Transverse colon (tissue), 4 donors: ENCODE measurements at regions not wholly inside any gene's neighbourhood (a gene's known extent, or its start where the extent isn't known, plus 50 kb on each side); places are given as distances from the start of the nearest gene placed in this dataset.

Experiments
- DNase-seq: peaks from one replicate; pipeline ENCODE4 v3.0.0-alpha.2; 2019
- H3K27ac ChIP-seq, 4 donors: fragments of 200-600 bp; sonication (generic); 2 replicates each; pipeline ENCODE4 v1.5.1; 2016 to 2018; ENCODE audit warnings: inconsistent platforms in 4 of 4
- H3K27me3 ChIP-seq: fragments of 200-600 bp; sonication (generic); 2 replicates; pipeline ENCODE4 v1.5.1; 2017; ENCODE audit warnings: inconsistent platforms
- H3K36me3 ChIP-seq, 4 donors: fragments of 200-600 bp; sonication (generic); 2 replicates each; pipeline ENCODE4 v1.5.1; 2017 to 2019; ENCODE audit warnings: inconsistent platforms in 4 of 4
- H3K4me1 ChIP-seq, 4 donors: fragments of 200-600 bp; sonication (generic); 2 replicates each; pipeline ENCODE4 v1.5.1; 2017 to 2020; ENCODE audit warnings: inconsistent platforms in 4 of 4
- H3K4me3 ChIP-seq, 4 donors: fragments of 200-600 bp; sonication (generic); 1 replicate in 1 of 4; 2 replicates in 3 of 4; pipeline versions ENCODE4 v1.5.1 to v1.6.1; 2017 to 2019; ENCODE audit warnings: inconsistent platforms in 4 of 4
- H3K9me3 ChIP-seq, 2 donors: fragments of 200-600 bp; sonication (generic); 2 replicates each; pipeline ENCODE4 v1.5.1; 2017 to 2019; ENCODE audit warnings: inconsistent platforms in 2 of 2
- EP300 ChIP-seq: sonication (generic); formaldehyde crosslinking; IDR thresholded peaks from one replicate; pipeline ENCODE4 v1.6.1; 2017; ENCODE audit warnings: antibody characterized with exemption, low read depth
- POLR2A ChIP-seq: fragments of 450-650 bp; IDR thresholded peaks from one replicate; pipeline ENCODE4 v1.6.1; 2016; ENCODE audit warnings: antibody characterized with exemption, mild to moderate bottlenecking, moderate library complexity
- POLR2AphosphoS5 ChIP-seq, 3 donors: sonication (generic); formaldehyde crosslinking; IDR thresholded peaks; one replicate each; pipeline ENCODE4 v1.6.1; 2016; ENCODE audit warnings: antibody characterized with exemption in 3 of 3
- WGBS, 2 donors: methylation state at CpG; one replicate each; pipeline ENCODE4 v1.1.5; 2018; ENCODE audit warnings: low coverage in 1 of 2; 5-methylcytosine and 5-hydroxymethylcytosine counted together
- in situ Hi-C, 4 donors: fragments of 200-750 bp; cut with MboI; loops; one replicate each; pipeline versions ENCODE4 v1.15.0 to v1.15.1; 2017; ENCODE audit warnings: low sequenced_read_pairs in 3 of 4, low pct_ligation_motif_present in 1 of 4, low pct_unique_long_range_greater_than_20kb in 1 of 4
- intact Hi-C: fragments of 100-400 bp; cut with DNase I; formaldehyde crosslinking; loops from one replicate; pipeline ENCODE4 v1.15.1; 2023; ENCODE audit warnings: low total_unique reads
- TF ChIP-seq, protein P1 (sequence below), 5 experiments: fragments of 200-600 bp in 3 of 5; fragments of 450-650 bp in 2 of 5; sonication (generic) in 3 of 5; IDR thresholded peaks; 1 replicate in 2 of 5; 2 replicates in 3 of 5; pipeline ENCODE4 v1.5.1; 2016 to 2017; ENCODE audit warnings: antibody characterized with exemption in 5 of 5, inconsistent platforms in 3 of 5, mild to moderate bottlenecking in 2 of 5, moderate library complexity in 1 of 5

GRCh38 chr4:180253419-180253818 lies 1989.8 kb upstream of the TENM3 start:
- no peaks in the 10 kb centered on the region for H3K27me3 ChIP-seq
- DNase-seq: no peak
- H3K4me3 ChIP-seq: no peak overlapping the region
- 73% methylated on average over 1 of the region's 1 CpG; no CpG with 5 or more reads in 1 of the 2 donors for WGBS, 2 donors
- no peak overlapping the region for H3K27ac ChIP-seq
- in situ Hi-C loops (no loop called here), intact Hi-C loops (no loop called here)
- no peak for TF ChIP-seq POLR2AphosphoS5 (IDR thresholded peaks at IDR 0.05)
- TF ChIP-seq EP300: no peak
- no peak for TF ChIP-seq POLR2A
- TF ChIP-seq, protein P1, sequence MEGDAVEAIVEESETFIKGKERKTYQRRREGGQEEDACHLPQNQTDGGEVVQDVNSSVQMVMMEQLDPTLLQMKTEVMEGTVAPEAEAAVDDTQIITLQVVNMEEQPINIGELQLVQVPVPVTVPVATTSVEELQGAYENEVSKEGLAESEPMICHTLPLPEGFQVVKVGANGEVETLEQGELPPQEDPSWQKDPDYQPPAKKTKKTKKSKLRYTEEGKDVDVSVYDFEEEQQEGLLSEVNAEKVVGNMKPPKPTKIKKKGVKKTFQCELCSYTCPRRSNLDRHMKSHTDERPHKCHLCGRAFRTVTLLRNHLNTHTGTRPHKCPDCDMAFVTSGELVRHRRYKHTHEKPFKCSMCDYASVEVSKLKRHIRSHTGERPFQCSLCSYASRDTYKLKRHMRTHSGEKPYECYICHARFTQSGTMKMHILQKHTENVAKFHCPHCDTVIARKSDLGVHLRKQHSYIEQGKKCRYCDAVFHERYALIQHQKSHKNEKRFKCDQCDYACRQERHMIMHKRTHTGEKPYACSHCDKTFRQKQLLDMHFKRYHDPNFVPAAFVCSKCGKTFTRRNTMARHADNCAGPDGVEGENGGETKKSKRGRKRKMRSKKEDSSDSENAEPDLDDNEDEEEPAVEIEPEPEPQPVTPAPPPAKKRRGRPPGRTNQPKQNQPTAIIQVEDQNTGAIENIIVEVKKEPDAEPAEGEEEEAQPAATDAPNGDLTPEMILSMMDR (IDR thresholded peaks at IDR 0.05): no peak
- H3K4me1 ChIP-seq: no peaks in the 10 kb centered on the region
- H3K9me3 ChIP-seq: no peaks in the 10 kb centered on the region
- no peaks in the 10 kb centered on the region for H3K36me3 ChIP-seq

DNA sequence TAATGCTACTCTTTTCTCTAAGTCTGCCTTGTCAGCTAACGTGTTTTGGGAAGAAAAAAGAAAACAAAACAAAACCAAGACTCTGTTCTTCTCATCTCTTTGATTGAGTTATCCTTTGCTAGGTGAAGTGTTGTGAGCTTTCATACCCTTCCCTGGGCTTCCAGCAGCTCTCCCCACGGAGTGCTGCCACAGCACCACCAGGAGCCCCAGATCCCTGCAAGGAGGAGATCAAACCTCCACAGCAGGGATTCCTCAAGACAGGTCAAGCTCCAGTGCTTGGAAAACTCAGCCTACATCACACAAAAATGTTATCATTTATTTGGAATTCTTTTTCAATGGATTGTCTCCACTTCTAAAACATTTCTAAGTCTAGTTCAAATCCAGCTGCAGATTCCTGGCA lies 1981.9 kb upstream of the TENM3 start:
- no peaks in the 10 kb centered on the region for H3K4me1 ChIP-seq
- in situ Hi-C loops: no loop called here
- H3K27ac ChIP-seq: no peak overlapping the region
- H3K27me3 ChIP-seq: no peaks in the 10 kb centered on the region
- intact Hi-C loops: no loop called here
- H3K36me3 ChIP-seq: no peaks in the 10 kb centered on the region
- WGBS, 2 donors: 40 to 41% methylated on average over 1 to 2 of the region's 2 CpGs
- TF ChIP-seq, protein P1 (IDR thresholded peaks at IDR 0.05): no peak
- TF ChIP-seq EP300 (no peak), POLR2AphosphoS5 (IDR thresholded peaks at IDR 0.05) (no peak), POLR2A (no peak)
- H3K9me3 ChIP-seq: no peaks in the 10 kb centered on the region
- DNase-seq: no peak
- no peak overlapping the region for H3K4me3 ChIP-seq

- Histone ChIP-seq H3K4me3 (no peak overlapping the region), H3K27ac (no peak overlapping the region), H3K36me3 (no peaks in the 10 kb centered on the region), H3K27me3 (no peaks in the 10 kb centered on the region), H3K9me3 (no peaks in the 10 kb centered on the region), H3K4me1 (no peaks in the 10 kb centered on the region)
- intact Hi-C loops: no loop called here
- in situ Hi-C loops: no loop called here
- 69 to 72% methylated on average over 3 of the region's 3 CpGs for WGBS, 2 donors
- DNase-seq: no peak
- TF ChIP-seq POLR2A: no peak
- TF ChIP-seq POLR2AphosphoS5 (IDR thresholded peaks at IDR 0.05): no peak
- TF ChIP-seq, protein P1 (IDR thresholded peaks at IDR 0.05): no peak
- TF ChIP-seq EP300: no peak
These were observed 1963.1 kb upstream of the TENM3 start for GRCh38 chr4:180280076-180280475.

- Histone ChIP-seq H3K27ac (no peak overlapping the region), H3K4me3 (no peak overlapping the region), H3K36me3 (no peaks in the 10 kb centered on the region), H3K27me3 (no peaks in the 10 kb centered on the region), H3K9me3 (no peaks in the 10 kb centered on the region), H3K4me1 (no peaks in the 10 kb centered on the region)
- no peak for TF ChIP-seq POLR2AphosphoS5 (IDR thresholded peaks at IDR 0.05)
- TF ChIP-seq, protein P1 (IDR thresholded peaks at IDR 0.05): no peak
- no peak for TF ChIP-seq EP300
- TF ChIP-seq POLR2A: no peak
- 77 to 88% methylated on average over 4 to 6 of the region's 6 CpGs for WGBS, 2 donors
- intact Hi-C loops: no loop called here
- in situ Hi-C loops: no loop called here
- DNase-seq: no peak
These were observed 1962.4 kb upstream of the TENM3 start for GRCh38 chr4:180280726-180281297.
